OCI-LY7 (cell line): ENCODE measurements at regions not wholly inside any gene's neighbourhood (a gene's known extent, or its start where the extent isn't known, plus 50 kb on each side); places are given as distances from the start of the nearest gene placed in this dataset.

ENCODE experiments used
- BruUV-seq: library from RNA; stranded (reverse); fragments of 400-500 nt; replicated peaks from 2 replicates; lab custom pipeline; 2021; lab: Mats Ljungman, UMichigan
- CTCF ChIA-PET: fragments of 300-600 bp; sonication (Branson Sonifier 250); formaldehyde crosslinking; loops from one replicate; lab custom pipeline; 2022; ENCODE audit warnings: antibody characterized with exemption; ENCODE audit not compliant: unreplicated experiment; lab: Charles Lee
- POLR2A ChIA-PET: fragments of 300-600 bp; sonication (Branson Sonifier 250); formaldehyde crosslinking; loops from one replicate; lab custom pipeline; 2022; ENCODE audit warnings: antibody characterized with exemption; lab: Charles Lee
- DNase-seq: peaks from one replicate; pipeline ENCODE4 v3.0.0-alpha.2; 2015; ENCODE audit warnings: low spot score
- H2AFZ ChIP-seq: fragments of 200-600 bp; sonication (generic), shearing (Covaris generic); 2 replicates; pipeline ENCODE4 v1.6.1; 2014; ENCODE audit warnings: mild to moderate bottlenecking, antibody characterized with exemption, low read length, moderate library complexity
- H3K27ac ChIP-seq: fragments of 200-600 bp; sonication (generic); 2 replicates; pipeline ENCODE4 v1.5.1; 2014; ENCODE audit warnings: mixed run types, low read depth, mild to moderate bottlenecking, moderate library complexity, low read length, inconsistent platforms; ENCODE audit not compliant: poor library complexity, severe bottlenecking
- H3K36me3 ChIP-seq: fragments of 200-600 bp; sonication (generic); 2 replicates; pipeline ENCODE4 v1.6.1; 2014; ENCODE audit warnings: mild to moderate bottlenecking, antibody characterized with exemption, low read length, moderate library complexity, mixed read lengths; ENCODE audit not compliant: insufficient read depth
- H3K4me1 ChIP-seq: fragments of 200-600 bp; sonication (generic); 2 replicates; pipeline ENCODE4 v1.5.1; 2014; ENCODE audit warnings: mild to moderate bottlenecking, low read length; ENCODE audit not compliant: insufficient read depth, poor library complexity, severe bottlenecking
- H3K4me2 ChIP-seq: fragments of 200-600 bp; sonication (generic); 2 replicates; pipeline ENCODE4 v1.6.1; 2014; ENCODE audit warnings: mild to moderate bottlenecking, low read length
- H3K4me3 ChIP-seq: fragments of 200-600 bp; sonication (generic); 2 replicates; pipeline ENCODE4 v1.5.1; 2014; ENCODE audit warnings: mild to moderate bottlenecking, low read depth, low read length; ENCODE audit not compliant: poor library complexity, severe bottlenecking
- H3K79me2 ChIP-seq: fragments of 200-600 bp; sonication (generic); 2 replicates; pipeline ENCODE4 v1.6.1; 2016; ENCODE audit warnings: low read depth, mild to moderate bottlenecking, low read length, moderate library complexity, mixed read lengths; ENCODE audit not compliant: insufficient read depth
- H3K9me2 ChIP-seq: fragments of 200-600 bp; sonication (generic); 2 replicates; pipeline ENCODE4 v1.6.1; 2016; ENCODE audit warnings: mild to moderate bottlenecking, low read length, mixed read lengths; ENCODE audit not compliant: insufficient read depth
- H3K9me3 ChIP-seq: fragments of 200-600 bp; sonication (generic); 2 replicates; pipeline ENCODE4 v1.6.1; 2014; ENCODE audit warnings: mild to moderate bottlenecking, mixed run types, low read length, mixed read lengths
- H4K20me1 ChIP-seq: fragments of 200-600 bp; sonication (generic); 2 replicates; pipeline ENCODE4 v1.6.1; 2014; ENCODE audit warnings: mild to moderate bottlenecking, antibody characterized with exemption, low read length, moderate library complexity, mixed read lengths; ENCODE audit not compliant: insufficient read depth
- CTCF ChIP-seq: fragments of 200-600 bp; sonication (generic); conservative IDR thresholded peaks from 2 replicates; pipeline ENCODE4 v1.5.1; 2014; ENCODE audit warnings: mild to moderate bottlenecking, antibody characterized with exemption, low read length, moderate library complexity, mixed read lengths
- EZH2phosphoT487 ChIP-seq: fragments of 200-600 bp; sonication (generic); IDR thresholded peaks from 2 replicates; pipeline ENCODE4 v1.6.1; 2018; ENCODE audit warnings: low read depth, borderline replicate concordance, mild to moderate bottlenecking, mixed run types, antibody characterized with exemption, low read length, moderate library complexity, mixed read lengths
- intact Hi-C: fragments of 100-400 bp; cut with micrococcal nuclease; formaldehyde crosslinking; loops from one replicate; pipeline ENCODE4 v1.10.0; 2022; ENCODE audit not compliant: unreplicated experiment

- H3K9me3 ChIP-seq, result no peaks in the 10 kb centered on the region
- no peaks in the 10 kb centered on the region for H3K36me3 ChIP-seq
- H3K4me1 ChIP-seq, result no peaks in the 10 kb centered on the region
- no peak overlapping the region for H3K4me3 ChIP-seq
- ChIA-PET POLR2A (no interaction called here), CTCF (no interaction called here)
- intact Hi-C loops, result no loop called here
- no peak overlapping the region for H2AFZ ChIP-seq
- H3K79me2 ChIP-seq, result no peaks in the 10 kb centered on the region
- no TSS peak for BruUV-seq
- TF ChIP-seq CTCF, result no peak
- TF ChIP-seq EZH2phosphoT487, result no peak
- no peak overlapping the region for H3K27ac ChIP-seq
- no peak for DNase-seq
- no peaks in the 10 kb centered on the region for H3K9me2 ChIP-seq
- H3K4me2 ChIP-seq, result no peak overlapping the region
- no peaks in the 10 kb centered on the region for H4K20me1 ChIP-seq
Observed at GRCh38 chr20:6566821-6567220, 200.7 kb upstream of the BMP2 start.

- TF ChIP-seq CTCF, result no peak
- no peak for TF ChIP-seq EZH2phosphoT487
- Histone ChIP-seq H3K4me1 (no peaks in the 10 kb centered on the region), H2AFZ (no peak overlapping the region), H3K9me3 (no peaks in the 10 kb centered on the region), H3K36me3 (no peaks in the 10 kb centered on the region), H3K4me3 (no peak overlapping the region), H3K79me2 (no peaks in the 10 kb centered on the region), H4K20me1 (no peaks in the 10 kb centered on the region), H3K9me2 (no peaks in the 10 kb centered on the region), H3K4me2 (no peak overlapping the region), H3K27ac (no peak overlapping the region)
- no TSS peak for BruUV-seq
- ChIA-PET POLR2A (interaction anchor here (0.5 kb wide), 1 partner anchor 388 kb away, joined by 5 read pairs; no protein-coding TSS in a partner anchor), CTCF (no interaction called here)
- DNase-seq, result no peak
- intact Hi-C loops, result no loop called here
Observed at GRCh38 chr20:6562111-6562510, 205.4 kb upstream of the BMP2 start.

GRCh38 chr20:6560978-6561377 is 206.5 kb upstream of the BMP2 start:
- Histone ChIP-seq H3K36me3 (no peaks in the 10 kb centered on the region), H3K4me3 (no peak overlapping the region), H3K27ac (no peak overlapping the region), H3K9me3 (no peaks in the 10 kb centered on the region), H3K9me2 (no peaks in the 10 kb centered on the region), H3K4me2 (no peak overlapping the region), H4K20me1 (no peaks in the 10 kb centered on the region), H3K4me1 (no peaks in the 10 kb centered on the region), H3K79me2 (no peaks in the 10 kb centered on the region), H2AFZ (no peak overlapping the region)
- intact Hi-C loops, result no loop called here
- TF ChIP-seq CTCF, result no peak
- TF ChIP-seq EZH2phosphoT487, result no peak
- ChIA-PET POLR2A (no interaction called here), CTCF (no interaction called here)
- no peak for DNase-seq
- BruUV-seq, result no TSS peak
